Astrocyte (in vitro differentiated cells and primary cell): ENCODE measurements at regions not wholly inside any gene's neighbourhood (a gene's known extent, or its start where the extent isn't known, plus 50 kb on each side); places are given as distances from the start of the nearest gene placed in this dataset.

ENCODE experiments used
- EZH2 ChIP-seq: IDR thresholded peaks from 2 replicates; pipeline ENCODE4 v1.6.1; 2012; ENCODE audit warnings: mild to moderate bottlenecking, low read length, inconsistent platforms; ENCODE audit not compliant: insufficient read depth
- TF ChIP-seq, protein P1 (sequence below): IDR thresholded peaks from 2 replicates; pipeline ENCODE4 v1.5.1; 2011; ENCODE audit warnings: low read depth, mild to moderate bottlenecking, inconsistent platforms, low read length, moderate library complexity; ENCODE audit not compliant: insufficient read depth

DNA sequence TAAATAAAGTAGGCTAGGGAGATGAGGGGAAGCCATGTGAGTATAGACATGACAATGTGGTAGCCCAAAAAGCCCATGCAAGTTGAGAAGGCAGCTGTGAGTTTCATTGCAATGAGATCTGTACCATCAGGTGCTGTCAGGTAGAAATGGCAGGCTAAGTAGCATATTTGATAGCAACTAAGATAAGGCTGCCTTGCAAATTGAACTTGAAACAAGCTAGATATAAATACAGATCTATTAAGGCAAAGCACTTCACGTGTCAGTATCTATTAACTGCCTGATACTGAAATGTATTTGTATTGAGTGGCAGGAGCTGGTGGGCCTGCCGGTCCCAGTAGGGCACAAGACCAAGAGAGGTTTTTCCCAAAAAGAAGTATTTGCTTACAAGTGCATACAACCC, 419.9 kb downstream of the TDRD15 start:
- TF ChIP-seq, protein P1, sequence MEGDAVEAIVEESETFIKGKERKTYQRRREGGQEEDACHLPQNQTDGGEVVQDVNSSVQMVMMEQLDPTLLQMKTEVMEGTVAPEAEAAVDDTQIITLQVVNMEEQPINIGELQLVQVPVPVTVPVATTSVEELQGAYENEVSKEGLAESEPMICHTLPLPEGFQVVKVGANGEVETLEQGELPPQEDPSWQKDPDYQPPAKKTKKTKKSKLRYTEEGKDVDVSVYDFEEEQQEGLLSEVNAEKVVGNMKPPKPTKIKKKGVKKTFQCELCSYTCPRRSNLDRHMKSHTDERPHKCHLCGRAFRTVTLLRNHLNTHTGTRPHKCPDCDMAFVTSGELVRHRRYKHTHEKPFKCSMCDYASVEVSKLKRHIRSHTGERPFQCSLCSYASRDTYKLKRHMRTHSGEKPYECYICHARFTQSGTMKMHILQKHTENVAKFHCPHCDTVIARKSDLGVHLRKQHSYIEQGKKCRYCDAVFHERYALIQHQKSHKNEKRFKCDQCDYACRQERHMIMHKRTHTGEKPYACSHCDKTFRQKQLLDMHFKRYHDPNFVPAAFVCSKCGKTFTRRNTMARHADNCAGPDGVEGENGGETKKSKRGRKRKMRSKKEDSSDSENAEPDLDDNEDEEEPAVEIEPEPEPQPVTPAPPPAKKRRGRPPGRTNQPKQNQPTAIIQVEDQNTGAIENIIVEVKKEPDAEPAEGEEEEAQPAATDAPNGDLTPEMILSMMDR, result no peak
- no peak for TF ChIP-seq EZH2
